Type B pancreatic cell (in vitro differentiated cells): ENCODE measurements at regions not wholly inside any gene's neighbourhood (a gene's known extent, or its start where the extent isn't known, plus 50 kb on each side); places are given as distances from the start of the nearest gene placed in this dataset.

ENCODE experiments used
- DNase-seq: peaks from one replicate; pipeline ENCODE4 v3.0.0; 2021; ENCODE audit warnings: mixed read lengths; ENCODE audit not compliant: unreplicated experiment; ENCODE audit errors: extremely low spot score
- H3K27ac Mint-ChIP-seq: 2 replicates; pipeline ENCODE4 v1.8.0; 2021; ENCODE audit warnings: mild to moderate bottlenecking, mixed read lengths
- H3K27me3 Mint-ChIP-seq: 2 replicates; pipeline ENCODE4 v1.8.0; 2021; ENCODE audit warnings: mixed read lengths
- H3K36me3 Mint-ChIP-seq: 2 replicates; pipeline ENCODE4 v1.8.0; 2021; ENCODE audit warnings: mixed read lengths
- H3K4me1 Mint-ChIP-seq: one replicate; pipeline ENCODE4 v1.8.0; 2021; ENCODE audit warnings: mixed read lengths; ENCODE audit not compliant: unreplicated experiment
- H3K4me3 Mint-ChIP-seq: 2 replicates; pipeline ENCODE4 v1.8.0; 2021; ENCODE audit warnings: mild to moderate bottlenecking, mixed read lengths
- H3K9me3 Mint-ChIP-seq: 2 replicates; pipeline ENCODE4 v1.8.0; 2021; ENCODE audit warnings: mixed read lengths
- TF ChIP-seq, protein P1 (sequence below): fragments of 200-600 bp; sonication (generic); conservative IDR thresholded peaks from 2 replicates; pipeline ENCODE4 v1.5.0; 2021; ENCODE audit warnings: antibody characterized with exemption, mild to moderate bottlenecking

GRCh38 chr14:56491299-56492285 lies 88.0 kb upstream of the TMEM260 start:
- Mint-ChIP-seq H3K36me3 (no peaks in the 10 kb centered on the region), H3K4me1 (peaks cover 5% of the 10 kb centered on the region), H3K27ac (no peak overlapping the region), H3K9me3 (no peaks in the 10 kb centered on the region), H3K27me3 (peaks cover 36% of the 10 kb centered on the region), H3K4me3 (no peak overlapping the region)
- TF ChIP-seq, protein P1, sequence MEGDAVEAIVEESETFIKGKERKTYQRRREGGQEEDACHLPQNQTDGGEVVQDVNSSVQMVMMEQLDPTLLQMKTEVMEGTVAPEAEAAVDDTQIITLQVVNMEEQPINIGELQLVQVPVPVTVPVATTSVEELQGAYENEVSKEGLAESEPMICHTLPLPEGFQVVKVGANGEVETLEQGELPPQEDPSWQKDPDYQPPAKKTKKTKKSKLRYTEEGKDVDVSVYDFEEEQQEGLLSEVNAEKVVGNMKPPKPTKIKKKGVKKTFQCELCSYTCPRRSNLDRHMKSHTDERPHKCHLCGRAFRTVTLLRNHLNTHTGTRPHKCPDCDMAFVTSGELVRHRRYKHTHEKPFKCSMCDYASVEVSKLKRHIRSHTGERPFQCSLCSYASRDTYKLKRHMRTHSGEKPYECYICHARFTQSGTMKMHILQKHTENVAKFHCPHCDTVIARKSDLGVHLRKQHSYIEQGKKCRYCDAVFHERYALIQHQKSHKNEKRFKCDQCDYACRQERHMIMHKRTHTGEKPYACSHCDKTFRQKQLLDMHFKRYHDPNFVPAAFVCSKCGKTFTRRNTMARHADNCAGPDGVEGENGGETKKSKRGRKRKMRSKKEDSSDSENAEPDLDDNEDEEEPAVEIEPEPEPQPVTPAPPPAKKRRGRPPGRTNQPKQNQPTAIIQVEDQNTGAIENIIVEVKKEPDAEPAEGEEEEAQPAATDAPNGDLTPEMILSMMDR, result peak; percentile 82
- DNase-seq, result no peak

DNA sequence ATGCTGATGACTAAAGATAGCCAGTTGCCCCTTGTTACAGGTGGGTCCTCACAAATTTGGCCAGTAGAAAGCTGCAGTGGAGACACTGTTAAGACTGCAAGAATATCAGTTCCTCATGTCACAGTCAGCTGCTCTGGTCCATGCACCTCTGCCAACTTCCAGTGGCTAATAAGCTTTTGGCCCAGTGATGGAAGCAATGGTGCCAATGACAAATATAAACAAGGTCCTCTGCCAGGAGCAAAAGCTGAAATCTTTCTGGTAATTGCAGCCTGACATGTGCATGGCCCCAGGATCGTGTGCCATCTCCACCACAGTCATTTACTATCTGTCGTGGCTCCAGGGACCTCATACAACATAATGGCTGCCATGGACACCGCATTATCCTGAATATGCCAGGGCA lies 85.4 kb upstream of the TMEM260 start:
- peaks cover 36% of the 10 kb centered on the region for H3K27me3 Mint-ChIP-seq
- TF ChIP-seq, protein P1, result no peak
- DNase-seq, result no peak
- no peaks in the 10 kb centered on the region for H3K9me3 Mint-ChIP-seq
- no peaks in the 10 kb centered on the region for H3K36me3 Mint-ChIP-seq
- H3K4me3 Mint-ChIP-seq, result no peak overlapping the region
- H3K27ac Mint-ChIP-seq, result no peak overlapping the region
- peaks cover 5% of the 10 kb centered on the region for H3K4me1 Mint-ChIP-seq

DNA sequence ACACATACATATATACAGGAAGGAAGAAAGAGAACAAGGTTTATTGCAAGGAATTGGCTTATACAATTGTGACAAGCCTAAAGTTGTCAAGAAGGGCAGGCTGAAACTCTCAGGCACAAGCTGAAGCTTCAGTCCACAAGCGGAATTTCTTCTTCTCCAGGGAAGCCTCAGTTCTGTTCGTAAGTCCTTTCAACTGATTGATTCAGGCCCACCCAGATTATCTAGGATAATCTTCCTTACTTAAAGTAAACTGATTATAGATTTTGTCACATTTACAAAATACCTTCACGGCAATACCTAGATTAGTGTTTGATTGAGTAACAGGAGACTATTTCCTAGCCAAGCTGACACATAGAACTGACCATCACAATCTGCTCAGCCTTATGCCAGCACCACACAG lies 81.5 kb upstream of the TMEM260 start:
- Mint-ChIP-seq H3K9me3 (no peaks in the 10 kb centered on the region), H3K36me3 (no peaks in the 10 kb centered on the region), H3K27me3 (peaks cover 24% of the 10 kb centered on the region), H3K4me1 (peaks cover 4% of the 10 kb centered on the region), H3K27ac (no peak overlapping the region), H3K4me3 (no peak overlapping the region)
- TF ChIP-seq, protein P1, result no peak
- no peak for DNase-seq

- H3K4me3 Mint-ChIP-seq, result no peak overlapping the region
- TF ChIP-seq, protein P1, result no peak
- peaks cover 4% of the 10 kb centered on the region for H3K4me1 Mint-ChIP-seq
- no peak overlapping the region for H3K27ac Mint-ChIP-seq
- peaks cover 3% of the 10 kb centered on the region for H3K27me3 Mint-ChIP-seq
- H3K36me3 Mint-ChIP-seq, result no peaks in the 10 kb centered on the region
- DNase-seq, result no peak
- no peaks in the 10 kb centered on the region for H3K9me3 Mint-ChIP-seq
Measured at GRCh38 chr14:56501909-56502530, 77.6 kb upstream of the TMEM260 start.

GRCh38 chr14:56505361-56505760 lies 74.2 kb upstream of the TMEM260 start:
- H3K4me1 Mint-ChIP-seq, result peaks cover 4% of the 10 kb centered on the region
- TF ChIP-seq, protein P1, result no peak
- H3K36me3 Mint-ChIP-seq, result no peaks in the 10 kb centered on the region
- H3K27me3 Mint-ChIP-seq, result peaks cover 3% of the 10 kb centered on the region
- H3K27ac Mint-ChIP-seq, result no peak overlapping the region
- H3K4me3 Mint-ChIP-seq, result no peak overlapping the region
- no peaks in the 10 kb centered on the region for H3K9me3 Mint-ChIP-seq
- DNase-seq, result no peak
